Gastroesophageal sphincter (tissue), 4 donors: ENCODE measurements at regions not wholly inside any gene's neighbourhood (a gene's known extent, or its start where the extent isn't known, plus 50 kb on each side); places are given as distances from the start of the nearest gene placed in this dataset.

Experiments used
- ATAC-seq: fragments of 150-250 bp; one replicate; pipeline ENCODE4 v1.9.1; 2016; ENCODE audit warnings: mild to moderate bottlenecking, moderate library complexity
- H3K27ac ChIP-seq, 4 donors: fragments of 200-600 bp; sonication (generic) in 3 of 4; 1 replicate in 3 of 4; 2 replicates in 1 of 4; pipeline ENCODE4 v1.5.1; 2016 to 2019
- H3K27me3 ChIP-seq: fragments of 200-600 bp; sonication (generic); one replicate; pipeline ENCODE4 v1.5.1; 2019
- H3K36me3 ChIP-seq, 2 donors: fragments of 200-600 bp; sonication (generic); one replicate each; pipeline ENCODE4 v1.5.1; 2019; ENCODE audit warnings: control low read depth in 1 of 2
- H3K4me1 ChIP-seq, 3 donors: fragments of 200-600 bp; sonication (generic); 1 replicate in 2 of 3; 2 replicates in 1 of 3; pipeline ENCODE4 v1.5.1; 2016 to 2019; ENCODE audit warnings: control low read depth in 2 of 3
- H3K4me3 ChIP-seq, 2 donors: fragments of 200-600 bp; sonication (generic); one replicate each; pipeline ENCODE4 v1.5.1; 2019; ENCODE audit warnings: mild to moderate bottlenecking in 1 of 2, moderate library complexity in 1 of 2
- H3K9me3 ChIP-seq, 3 donors: fragments of 200-600 bp; sonication (generic); one replicate each; pipeline ENCODE4 v1.5.1; 2017 to 2019; ENCODE audit warnings: control low read depth in 2 of 3
- EP300 ChIP-seq: sonication (generic); formaldehyde crosslinking; IDR thresholded peaks from one replicate; pipeline ENCODE4 v1.6.1; 2017; ENCODE audit warnings: antibody characterized with exemption, mild to moderate bottlenecking
- POLR2A ChIP-seq, 2 donors: fragments of 450-650 bp; IDR thresholded peaks; one replicate each; pipeline ENCODE4 v1.6.1; 2017; ENCODE audit warnings: antibody characterized with exemption in 2 of 2, mild to moderate bottlenecking in 2 of 2, moderate library complexity in 1 of 2
- POLR2AphosphoS5 ChIP-seq: sonication (generic); formaldehyde crosslinking; IDR thresholded peaks from one replicate; pipeline ENCODE4 v1.6.1; 2017; ENCODE audit warnings: antibody characterized with exemption
- WGBS, 2 donors: methylation state at CpG; one replicate each; pipeline ENCODE4 v1.1.5; 2018; ENCODE audit warnings: low coverage in 1 of 2; 5-methylcytosine and 5-hydroxymethylcytosine counted together
- TF ChIP-seq, protein P1 (sequence below), 4 experiments: fragments of 200-600 bp in 2 of 4; fragments of 450-650 bp in 2 of 4; sonication (generic) in 1 of 4; IDR thresholded peaks; one replicate each; pipeline ENCODE4 v1.5.1; 2017 to 2019; ENCODE audit warnings: antibody characterized with exemption in 4 of 4, mild to moderate bottlenecking in 2 of 4, moderate library complexity in 2 of 4

GRCh38 chr1:60904099-60904851 lies 178.1 kb upstream of the NFIA start:
- H3K4me1 ChIP-seq, result peaks cover 0 to 28% (median 6%) of the 10 kb centered on the region in 3 donors
- ATAC-seq, result no peak
- TF ChIP-seq POLR2A (IDR thresholded peaks at IDR 0.05) (no peak), EP300 (no peak), POLR2AphosphoS5 (no peak)
- TF ChIP-seq, protein P1, sequence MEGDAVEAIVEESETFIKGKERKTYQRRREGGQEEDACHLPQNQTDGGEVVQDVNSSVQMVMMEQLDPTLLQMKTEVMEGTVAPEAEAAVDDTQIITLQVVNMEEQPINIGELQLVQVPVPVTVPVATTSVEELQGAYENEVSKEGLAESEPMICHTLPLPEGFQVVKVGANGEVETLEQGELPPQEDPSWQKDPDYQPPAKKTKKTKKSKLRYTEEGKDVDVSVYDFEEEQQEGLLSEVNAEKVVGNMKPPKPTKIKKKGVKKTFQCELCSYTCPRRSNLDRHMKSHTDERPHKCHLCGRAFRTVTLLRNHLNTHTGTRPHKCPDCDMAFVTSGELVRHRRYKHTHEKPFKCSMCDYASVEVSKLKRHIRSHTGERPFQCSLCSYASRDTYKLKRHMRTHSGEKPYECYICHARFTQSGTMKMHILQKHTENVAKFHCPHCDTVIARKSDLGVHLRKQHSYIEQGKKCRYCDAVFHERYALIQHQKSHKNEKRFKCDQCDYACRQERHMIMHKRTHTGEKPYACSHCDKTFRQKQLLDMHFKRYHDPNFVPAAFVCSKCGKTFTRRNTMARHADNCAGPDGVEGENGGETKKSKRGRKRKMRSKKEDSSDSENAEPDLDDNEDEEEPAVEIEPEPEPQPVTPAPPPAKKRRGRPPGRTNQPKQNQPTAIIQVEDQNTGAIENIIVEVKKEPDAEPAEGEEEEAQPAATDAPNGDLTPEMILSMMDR (IDR thresholded peaks at IDR 0.05), result no peak
- H3K4me3 ChIP-seq, result no peak overlapping the region
- H3K27me3 ChIP-seq, result no peaks in the 10 kb centered on the region
- no peaks in the 10 kb centered on the region for H3K36me3 ChIP-seq
- H3K27ac ChIP-seq, result peak overlapping the region in 2 of 4 donors; percentile 6 to 48
- H3K9me3 ChIP-seq, result no peaks in the 10 kb centered on the region
- WGBS, 2 donors, result 17 to 18% methylated on average over 1 to 3 of the region's 4 CpGs

DNA sequence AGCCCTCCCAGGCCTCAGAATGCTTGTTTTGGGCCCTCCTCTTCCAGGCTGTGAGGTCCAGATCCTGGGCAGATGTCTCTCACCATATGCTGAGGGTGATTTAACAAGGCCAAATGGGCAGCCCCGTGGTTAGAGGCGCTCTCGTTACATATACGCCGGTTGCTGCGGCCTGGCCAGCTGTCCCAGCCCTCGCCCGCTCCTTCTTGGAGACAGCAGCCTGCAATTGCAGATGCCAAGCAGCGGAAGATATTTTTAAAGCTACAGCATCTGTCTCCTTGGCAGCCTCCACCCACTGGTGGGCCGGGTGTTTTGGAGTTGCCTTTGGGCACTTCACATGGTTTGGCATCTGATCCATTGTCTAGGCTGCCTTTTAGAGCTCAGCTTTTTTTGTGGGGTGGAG lies 178.8 kb upstream of the NFIA start:
- Histone ChIP-seq H3K27ac (peak overlapping the region in 3 of 4 donors; percentile 48 to 63 (median 62)), H3K9me3 (no peaks in the 10 kb centered on the region), H3K27me3 (no peaks in the 10 kb centered on the region), H3K4me1 (peaks cover 0 to 28% (median 6%) of the 10 kb centered on the region in 3 donors), H3K4me3 (no peak overlapping the region), H3K36me3 (no peaks in the 10 kb centered on the region)
- TF ChIP-seq, protein P1 (IDR thresholded peaks at IDR 0.05), result no peak
- TF ChIP-seq EP300 (no peak), POLR2A (IDR thresholded peaks at IDR 0.05) (no peak), POLR2AphosphoS5 (no peak)
- 6 to 20% methylated on average over 1 to 3 of the region's 10 CpGs for WGBS, 2 donors
- ATAC-seq, result peak; percentile 28

DNA sequence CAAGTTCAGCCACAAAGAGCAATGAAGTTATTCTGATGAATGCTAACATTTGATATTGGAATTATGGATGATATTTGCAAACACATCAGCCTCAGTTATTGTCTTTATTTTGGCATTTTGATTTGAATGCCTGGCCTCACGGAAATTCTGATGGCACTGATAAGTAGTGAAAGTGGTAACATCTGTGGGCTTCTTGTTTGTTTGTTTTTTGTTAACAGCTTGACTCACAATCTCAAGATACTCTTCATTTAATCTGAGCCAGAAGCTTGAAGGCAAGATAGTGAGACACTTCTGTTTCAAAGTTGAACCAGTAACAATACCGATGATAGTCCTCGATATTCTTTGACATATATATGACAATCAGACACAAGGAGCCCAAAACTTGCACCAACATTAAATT lies 182.9 kb upstream of the NFIA start:
- H3K36me3 ChIP-seq, result no peaks in the 10 kb centered on the region
- 83 to 89% methylated on average over 3 of the region's 3 CpGs for WGBS, 2 donors
- H3K9me3 ChIP-seq, result no peaks in the 10 kb centered on the region
- ATAC-seq, result no peak
- no peak overlapping the region for H3K4me3 ChIP-seq
- H3K27me3 ChIP-seq, result no peaks in the 10 kb centered on the region
- H3K27ac ChIP-seq, result no peak overlapping the region
- TF ChIP-seq POLR2A (IDR thresholded peaks at IDR 0.05) (no peak), POLR2AphosphoS5 (no peak), EP300 (no peak)
- TF ChIP-seq, protein P1 (IDR thresholded peaks at IDR 0.05), result no peak
- H3K4me1 ChIP-seq, result peaks cover 0 to 27% (median 7%) of the 10 kb centered on the region in 3 donors

GRCh38 chr1:60898987-60899386 lies 183.4 kb upstream of the NFIA start:
- TF ChIP-seq EP300 (no peak), POLR2A (IDR thresholded peaks at IDR 0.05) (no peak), POLR2AphosphoS5 (no peak)
- TF ChIP-seq, protein P1 (IDR thresholded peaks at IDR 0.05), result no peak
- Histone ChIP-seq H3K4me1 (peaks cover 0 to 23% (median 3%) of the 10 kb centered on the region in 3 donors), H3K36me3 (no peaks in the 10 kb centered on the region), H3K27ac (no peak overlapping the region), H3K27me3 (no peaks in the 10 kb centered on the region), H3K9me3 (no peaks in the 10 kb centered on the region), H3K4me3 (no peak overlapping the region)
- no peak for ATAC-seq
- 89% methylated on average over 4 of the region's 4 CpGs for WGBS, 2 donors

DNA sequence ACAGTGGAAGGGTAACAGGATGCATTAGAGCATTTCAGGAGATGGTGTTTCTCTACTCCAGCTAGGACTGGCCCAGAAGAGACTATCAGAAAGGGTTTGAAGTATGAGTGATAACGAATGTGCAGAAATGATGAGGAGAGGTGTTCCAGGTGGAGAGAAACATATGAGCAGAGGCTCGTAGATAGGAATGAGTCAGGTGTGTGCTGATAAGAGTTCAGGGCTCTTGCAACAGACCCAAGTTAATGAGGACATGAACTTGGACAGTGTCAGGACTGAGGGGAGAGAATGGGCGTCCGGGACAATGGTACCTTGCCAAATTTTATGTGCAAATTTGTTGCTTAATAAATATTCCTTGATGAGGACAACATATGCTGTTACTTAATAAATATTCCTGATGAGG lies 183.9 kb upstream of the NFIA start:
- TF ChIP-seq, protein P1 (IDR thresholded peaks at IDR 0.05), result no peak
- TF ChIP-seq POLR2AphosphoS5 (no peak), POLR2A (IDR thresholded peaks at IDR 0.05) (no peak), EP300 (no peak)
- H3K36me3 ChIP-seq, result no peaks in the 10 kb centered on the region
- no peak for ATAC-seq
- H3K27me3 ChIP-seq, result no peaks in the 10 kb centered on the region
- H3K4me3 ChIP-seq, result no peak overlapping the region
- no peaks in the 10 kb centered on the region for H3K9me3 ChIP-seq
- H3K27ac ChIP-seq, result no peak overlapping the region
- WGBS, 2 donors, result 58 to 87% methylated on average over 4 of the region's 4 CpGs
- H3K4me1 ChIP-seq, result peaks cover 0 to 17% (median 3%) of the 10 kb centered on the region in 3 donors
